Amniotic epithelial cell (primary cell): ENCODE measurements at regions not wholly inside any gene's neighbourhood (a gene's known extent, or its start where the extent isn't known, plus 50 kb on each side); places are given as distances from the start of the nearest gene placed in this dataset.
"Not testable (repeated sequence)": the region's sequence is repeated elsewhere in the genome, so short reads cannot be mapped to it uniquely, and the experiment has no call there.

ENCODE experiments used
- DNase-seq: peaks from one replicate; pipeline ENCODE4 v3.0.0-alpha.2; 2010; ENCODE audit warnings: low read depth

DNA sequence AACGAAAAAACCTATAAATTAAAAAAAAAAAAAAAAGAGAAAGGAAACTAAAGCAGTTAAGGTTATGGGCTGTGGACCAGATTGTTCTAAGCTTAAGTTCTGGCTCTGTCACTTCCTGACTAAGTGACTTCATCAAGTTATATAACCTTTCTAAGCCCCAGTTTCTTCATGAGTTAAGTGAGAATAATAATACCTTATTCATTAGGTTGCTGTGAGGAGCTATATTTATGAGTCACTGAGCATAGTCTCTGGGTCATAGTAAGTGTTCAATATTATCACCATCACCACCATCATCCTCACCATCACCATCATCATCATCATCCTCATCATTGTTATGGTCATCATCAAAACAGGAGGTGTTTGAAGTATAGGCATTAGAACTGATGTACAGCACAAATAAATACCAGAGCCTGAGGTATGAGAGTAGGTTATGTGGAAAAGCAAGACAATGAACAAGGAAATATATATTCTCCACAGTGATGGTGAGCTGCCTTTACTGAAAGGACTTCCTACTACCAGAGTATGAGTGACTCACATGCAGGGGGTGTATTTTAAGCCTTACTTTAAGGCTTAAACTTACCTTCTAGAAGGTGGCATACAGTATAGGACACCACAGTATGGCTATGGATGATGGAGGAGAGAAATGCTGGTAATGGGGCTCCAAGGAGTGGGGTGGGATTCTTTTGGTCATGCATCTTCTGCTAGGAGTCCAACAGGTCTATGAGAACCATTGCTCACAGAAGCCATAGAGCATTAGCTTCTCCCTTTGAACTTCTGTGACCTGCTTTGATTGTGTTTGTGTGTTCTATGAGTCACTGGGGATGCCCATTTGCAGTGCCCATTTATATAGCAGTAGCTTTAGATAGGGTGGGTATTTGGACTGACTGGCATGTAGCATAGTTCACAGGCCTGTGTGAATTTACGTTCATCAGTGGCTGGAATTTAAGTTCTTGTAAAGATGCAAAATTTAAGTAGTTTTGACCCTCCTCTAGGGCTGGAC is 104.4 kb downstream of the KLF5 start:
- no peak for DNase-seq

- not testable (repeated sequence) for DNase-seq
Measured at GRCh38 chr13:73160371-73161031, 101.7 kb downstream of the KLF5 start.

- peak; percentile 48 for DNase-seq
Measured at GRCh38 chr13:73158851-73159250, 100.0 kb downstream of the KLF5 start.

- no peak for DNase-seq
Measured at GRCh38 chr13:73157031-73157430, 98.2 kb downstream of the KLF5 start.

DNA sequence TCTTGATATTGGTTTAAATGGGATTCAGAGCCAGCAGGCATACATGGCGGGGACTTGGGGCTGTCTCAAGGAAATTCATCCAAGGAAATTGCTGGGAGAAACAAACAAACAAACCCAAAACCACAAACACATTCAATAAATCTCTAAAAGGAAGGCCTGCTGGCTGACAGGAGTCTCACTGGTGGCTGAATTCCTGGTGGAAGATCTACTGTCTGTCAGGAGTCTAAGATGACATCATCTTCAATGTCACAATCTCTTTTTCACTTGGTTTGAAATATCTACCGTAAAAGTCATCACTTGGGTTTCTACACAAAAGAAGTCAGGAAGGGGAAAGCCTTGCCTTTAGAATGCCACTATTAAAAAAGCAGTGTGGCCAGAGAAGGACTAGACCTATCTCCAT is 87.9 kb downstream of the KLF5 start:
- DNase-seq = peak; percentile 85

DNA sequence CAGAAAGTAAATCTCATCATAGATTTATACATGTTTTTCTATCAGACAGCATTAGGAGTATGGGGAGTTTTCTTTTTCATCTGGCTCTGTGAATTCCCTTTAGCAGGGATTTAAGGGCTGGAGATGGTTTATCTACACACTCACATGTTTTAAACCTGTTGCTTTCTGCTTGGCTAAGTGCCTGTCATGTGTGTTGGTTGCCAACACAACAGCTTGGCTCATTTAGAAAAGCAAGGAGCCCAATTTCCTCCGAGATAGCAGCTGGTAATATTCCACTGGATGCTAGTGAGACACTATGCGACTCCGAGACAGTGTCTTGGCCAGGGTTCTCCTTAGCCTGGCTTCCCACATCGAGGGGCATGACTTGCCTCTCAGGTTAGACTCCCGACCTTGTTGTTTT is 83.3 kb downstream of the KLF5 start:
- no peak for DNase-seq

DNA sequence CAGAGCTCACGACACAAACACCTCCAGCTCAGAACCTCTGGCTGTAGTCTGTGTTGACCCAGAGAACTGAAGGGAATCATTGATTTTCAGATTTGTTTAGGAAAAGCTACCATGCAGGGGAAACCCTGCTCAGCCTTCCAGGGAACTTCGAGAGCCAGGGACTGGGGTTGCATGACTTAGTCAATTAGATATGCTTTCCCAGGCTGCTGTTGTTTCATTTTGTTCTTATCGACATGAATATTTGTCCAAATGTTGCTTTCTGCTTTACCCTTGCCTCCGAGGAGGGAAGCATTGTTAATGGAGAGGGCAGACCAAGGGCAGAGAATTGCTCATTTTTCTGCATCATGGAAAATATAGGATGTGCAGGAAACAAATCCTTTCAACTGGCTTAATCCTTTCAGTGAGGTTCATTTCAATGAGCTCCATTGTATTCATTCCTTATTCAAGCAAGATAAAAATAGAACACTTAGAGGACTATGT is 82.5 kb downstream of the KLF5 start:
- DNase-seq = no peak

DNA sequence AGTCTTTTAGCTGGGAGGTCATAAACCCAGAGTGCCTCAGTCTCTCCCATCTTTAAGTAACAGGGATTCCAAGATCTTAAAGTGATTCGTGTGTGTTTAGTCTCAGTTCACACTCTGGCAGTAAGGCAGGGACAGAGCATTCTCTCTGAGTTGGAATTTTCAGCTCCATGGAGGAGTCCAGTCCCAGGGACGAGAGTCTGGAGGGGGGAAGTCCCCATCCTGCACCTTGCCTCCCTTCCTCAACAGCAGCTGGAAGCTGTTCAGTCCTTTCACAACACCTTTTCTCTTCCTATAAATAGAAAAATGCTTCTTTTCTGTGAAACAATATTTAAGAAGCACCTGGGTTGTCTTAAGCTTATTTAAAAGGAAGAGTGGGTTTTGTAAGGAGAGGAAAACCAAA is 82.0 kb downstream of the KLF5 start:
- DNase-seq = no peak

GRCh38 chr13:73138638-73139491 is 80.1 kb downstream of the KLF5 start:
- DNase-seq = peak; percentile 21

DNA sequence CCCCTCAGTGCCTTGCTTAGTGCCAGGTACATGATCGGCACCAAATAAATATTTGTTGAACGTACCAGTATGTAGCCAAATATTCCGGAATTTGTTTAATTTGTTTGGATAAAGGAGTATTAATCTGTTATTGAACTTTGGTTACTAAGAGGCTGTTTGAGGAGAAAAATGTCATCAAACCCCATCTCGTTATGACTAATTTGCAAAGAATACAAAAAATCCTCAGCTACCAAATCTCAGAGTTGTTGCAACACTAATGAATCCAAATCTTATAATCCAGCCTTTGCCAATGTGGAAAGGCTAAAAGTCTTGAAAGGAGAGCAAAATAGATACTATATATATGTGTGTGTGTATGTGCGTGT is 79.5 kb downstream of the KLF5 start:
- peak; percentile 47 for DNase-seq

- no peak for DNase-seq
Measured at GRCh38 chr13:73136776-73137175, 78.0 kb downstream of the KLF5 start.

- DNase-seq = peak; percentile 21
Measured at GRCh38 chr13:73133531-73133930, 74.7 kb downstream of the KLF5 start.

- DNase-seq = no peak
Measured at GRCh38 chr13:73131247-73131646, 72.4 kb downstream of the KLF5 start.

DNA sequence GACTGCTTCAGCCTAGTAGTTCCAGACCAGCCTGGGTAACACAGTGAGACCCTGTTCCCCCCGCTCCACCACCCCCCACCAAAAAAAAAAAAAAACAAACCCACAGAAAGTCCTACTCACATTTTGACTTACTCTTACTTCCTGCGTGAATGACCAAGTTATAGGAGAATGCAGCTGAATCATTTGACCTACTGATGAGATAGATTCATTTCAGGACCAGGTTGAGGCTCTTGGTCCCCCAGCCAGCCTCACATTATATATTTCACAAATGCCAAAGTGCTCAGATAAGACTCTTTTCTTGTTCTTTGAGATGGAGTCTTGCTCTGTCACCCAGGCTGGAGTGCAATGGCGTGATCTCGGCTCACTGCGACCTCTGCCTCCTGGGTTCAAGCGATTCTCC is 70.2 kb downstream of the KLF5 start:
- DNase-seq = no peak
